CD4-positive, alpha-beta T cell (primary cell): ENCODE measurements at regions not wholly inside any gene's neighbourhood (a gene's known extent, or its start where the extent isn't known, plus 50 kb on each side); places are given as distances from the start of the nearest gene placed in this dataset.

Experiments used
- ATAC-seq: fragments of 200-7000 bp; cut with Tn5 transposase; one replicate; pipeline ENCODE4 v1.10.0; 2022; ENCODE audit warnings: mild to moderate bottlenecking; ENCODE audit not compliant: poor library complexity
- CTCF ChIA-PET: fragments of 350-600 bp; sonication (Branson Sonifier 250); formaldehyde crosslinking; loops from one replicate; lab custom pipeline; 2021; ENCODE audit warnings: antibody characterized with exemption, inconsistent platforms; lab: Charles Lee
- POLR2A ChIA-PET: fragments of 350-600 bp; sonication (Branson Sonifier 250); formaldehyde crosslinking; loops from one replicate; lab custom pipeline; 2021; ENCODE audit warnings: antibody characterized with exemption, inconsistent platforms; lab: Charles Lee
- DNase-seq, 14 experiments: peaks; one replicate each; pipeline ENCODE4 v3.0.0-alpha.2; 2013 to 2020; ENCODE audit warnings: mixed read lengths in 2 of 14
- H3K27ac ChIP-seq, 2 donors: one replicate each; pipeline versions ENCODE4 v1.5.1 to v1.7.0; 2013; ENCODE audit warnings: low read length in 2 of 2, low read depth in 1 of 2, mild to moderate bottlenecking in 1 of 2
- H3K27me3 ChIP-seq, 2 experiments: 1 replicate in 1 of 2; 2 replicates in 1 of 2; pipeline versions ENCODE4 v1.6.1 to v1.7.0; 2013; ENCODE audit warnings: low read length in 2 of 2, control low read depth in 1 of 2, mild to moderate bottlenecking in 1 of 2, moderate library complexity in 1 of 2; ENCODE audit not compliant: insufficient read depth in 2 of 2, control insufficient read depth in 1 of 2
- H3K36me3 ChIP-seq: one replicate; pipeline ENCODE4 v1.6.1; 2013; ENCODE audit warnings: low read length, control low read depth; ENCODE audit not compliant: insufficient read depth
- H3K4me1 ChIP-seq: one replicate; pipeline ENCODE4 v1.6.1; 2013; ENCODE audit warnings: low read length, control low read depth; ENCODE audit not compliant: insufficient read depth
- H3K4me3 ChIP-seq: one replicate; pipeline ENCODE4 v1.5.1; 2013; ENCODE audit warnings: mild to moderate bottlenecking, low read length, moderate library complexity
- H3K9me3 ChIP-seq, 2 experiments: 1 replicate in 1 of 2; 2 replicates in 1 of 2; pipeline versions ENCODE4 v1.6.1 to v1.7.0; 2013; ENCODE audit warnings: low read length in 2 of 2, mild to moderate bottlenecking in 2 of 2, control low read depth in 1 of 2, moderate library complexity in 1 of 2; ENCODE audit not compliant: control insufficient read depth in 1 of 2, insufficient read depth in 1 of 2
- H3K27ac Mint-ChIP-seq: one replicate; pipeline ENCODE4 v1.8.0; 2020; ENCODE audit warnings: mixed read lengths
- H3K27me3 Mint-ChIP-seq: one replicate; pipeline ENCODE4 v1.8.0; 2021; ENCODE audit warnings: mixed read lengths
- H3K36me3 Mint-ChIP-seq: one replicate; pipeline ENCODE4 v1.8.0; 2021; ENCODE audit warnings: low read depth, mixed read lengths
- H3K4me1 Mint-ChIP-seq: one replicate; pipeline ENCODE4 v1.8.0; 2021; ENCODE audit warnings: low read depth, mixed read lengths
- H3K4me3 Mint-ChIP-seq: one replicate; pipeline ENCODE4 v1.8.0; 2020; ENCODE audit warnings: mild to moderate bottlenecking, mixed read lengths
- H3K9me3 Mint-ChIP-seq: one replicate; pipeline ENCODE4 v1.8.0; 2020; ENCODE audit warnings: mixed read lengths
- intact Hi-C, 2 experiments: fragments of 100-400 bp; cut with DNase I in 1 of 2; cut with micrococcal nuclease in 1 of 2; formaldehyde crosslinking; loops; one replicate each; pipeline versions ENCODE4 v1.15.1 to v1.9.0; 2023 to 2025; cut with DNase I, micrococcal nuclease
- TF ChIP-seq, protein P1 (sequence below): fragments of 200-600 bp; IDR thresholded peaks from one replicate; pipeline ENCODE4 v1.8.0; 2022; ENCODE audit warnings: antibody characterized with exemption, mild to moderate bottlenecking

DNA sequence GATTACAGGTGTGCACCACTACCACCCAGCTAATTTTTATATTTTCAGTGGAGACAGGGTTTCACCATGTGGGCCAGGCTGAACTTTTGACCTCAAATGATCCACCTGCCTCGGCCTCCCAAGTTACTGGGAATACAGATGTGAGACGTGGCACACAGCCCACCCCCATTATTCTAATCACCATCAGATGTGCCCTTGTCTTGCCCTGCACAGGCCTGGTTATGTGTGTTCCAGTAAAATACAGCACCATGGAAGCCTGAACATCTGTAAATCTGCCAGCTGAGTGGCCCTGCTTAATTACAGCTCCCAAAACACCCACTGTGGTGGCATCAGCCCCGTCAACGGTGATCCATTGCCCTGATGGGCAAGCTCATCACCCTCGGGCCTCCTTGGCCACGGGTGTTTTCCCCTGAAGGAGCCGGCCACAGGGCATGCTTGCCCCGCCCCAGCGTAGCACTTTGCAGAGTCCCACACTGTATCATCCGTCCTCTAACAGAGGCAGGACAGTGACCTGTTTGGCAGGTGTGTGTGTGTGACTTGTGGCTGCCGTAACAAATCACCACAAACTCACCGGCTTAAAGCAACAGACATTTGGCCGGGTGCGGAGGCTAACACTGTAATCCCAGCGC, 74.5 kb downstream of the RBFOX3 start:
- Mint-ChIP-seq H3K9me3 (no peaks in the 10 kb centered on the region), H3K36me3 (no peaks in the 10 kb centered on the region), H3K27me3 (peaks cover 14% of the 10 kb centered on the region), H3K27ac (no peak overlapping the region), H3K4me1 (no peaks in the 10 kb centered on the region), H3K4me3 (no peak overlapping the region)
- ChIA-PET POLR2A (no interaction called here), CTCF (no interaction called here)
- no peaks in the 10 kb centered on the region for H3K9me3 ChIP-seq
- no peak overlapping the region for H3K4me3 ChIP-seq
- DNase-seq (no peak), ATAC-seq (no peak)
- H3K27me3 ChIP-seq, result peaks cover 0 to 5% of the 10 kb centered on the region in 2 experiments
- H3K36me3 ChIP-seq, result no peaks in the 10 kb centered on the region
- intact Hi-C loops, result no loop called here
- H3K4me1 ChIP-seq, result no peaks in the 10 kb centered on the region
- TF ChIP-seq, protein P1, sequence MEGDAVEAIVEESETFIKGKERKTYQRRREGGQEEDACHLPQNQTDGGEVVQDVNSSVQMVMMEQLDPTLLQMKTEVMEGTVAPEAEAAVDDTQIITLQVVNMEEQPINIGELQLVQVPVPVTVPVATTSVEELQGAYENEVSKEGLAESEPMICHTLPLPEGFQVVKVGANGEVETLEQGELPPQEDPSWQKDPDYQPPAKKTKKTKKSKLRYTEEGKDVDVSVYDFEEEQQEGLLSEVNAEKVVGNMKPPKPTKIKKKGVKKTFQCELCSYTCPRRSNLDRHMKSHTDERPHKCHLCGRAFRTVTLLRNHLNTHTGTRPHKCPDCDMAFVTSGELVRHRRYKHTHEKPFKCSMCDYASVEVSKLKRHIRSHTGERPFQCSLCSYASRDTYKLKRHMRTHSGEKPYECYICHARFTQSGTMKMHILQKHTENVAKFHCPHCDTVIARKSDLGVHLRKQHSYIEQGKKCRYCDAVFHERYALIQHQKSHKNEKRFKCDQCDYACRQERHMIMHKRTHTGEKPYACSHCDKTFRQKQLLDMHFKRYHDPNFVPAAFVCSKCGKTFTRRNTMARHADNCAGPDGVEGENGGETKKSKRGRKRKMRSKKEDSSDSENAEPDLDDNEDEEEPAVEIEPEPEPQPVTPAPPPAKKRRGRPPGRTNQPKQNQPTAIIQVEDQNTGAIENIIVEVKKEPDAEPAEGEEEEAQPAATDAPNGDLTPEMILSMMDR, result no peak
- H3K27ac ChIP-seq, result no peak overlapping the region

DNA sequence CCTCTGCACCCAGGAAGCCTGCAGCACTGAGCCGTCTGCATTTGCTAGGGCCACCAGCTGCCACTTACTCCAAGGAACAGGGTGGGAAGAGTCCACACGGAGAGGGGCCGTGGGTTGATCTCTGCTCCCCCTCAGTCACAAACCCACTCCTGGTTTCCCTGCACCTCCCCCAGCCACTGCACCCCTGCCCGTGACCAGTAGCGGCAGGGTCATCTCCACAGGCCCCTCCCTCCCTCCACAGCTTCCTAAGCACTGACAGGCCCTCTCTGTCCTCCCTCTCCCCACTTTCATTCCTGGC, 75.2 kb downstream of the RBFOX3 start:
- H3K27me3 Mint-ChIP-seq, result peaks cover 14% of the 10 kb centered on the region

DNA sequence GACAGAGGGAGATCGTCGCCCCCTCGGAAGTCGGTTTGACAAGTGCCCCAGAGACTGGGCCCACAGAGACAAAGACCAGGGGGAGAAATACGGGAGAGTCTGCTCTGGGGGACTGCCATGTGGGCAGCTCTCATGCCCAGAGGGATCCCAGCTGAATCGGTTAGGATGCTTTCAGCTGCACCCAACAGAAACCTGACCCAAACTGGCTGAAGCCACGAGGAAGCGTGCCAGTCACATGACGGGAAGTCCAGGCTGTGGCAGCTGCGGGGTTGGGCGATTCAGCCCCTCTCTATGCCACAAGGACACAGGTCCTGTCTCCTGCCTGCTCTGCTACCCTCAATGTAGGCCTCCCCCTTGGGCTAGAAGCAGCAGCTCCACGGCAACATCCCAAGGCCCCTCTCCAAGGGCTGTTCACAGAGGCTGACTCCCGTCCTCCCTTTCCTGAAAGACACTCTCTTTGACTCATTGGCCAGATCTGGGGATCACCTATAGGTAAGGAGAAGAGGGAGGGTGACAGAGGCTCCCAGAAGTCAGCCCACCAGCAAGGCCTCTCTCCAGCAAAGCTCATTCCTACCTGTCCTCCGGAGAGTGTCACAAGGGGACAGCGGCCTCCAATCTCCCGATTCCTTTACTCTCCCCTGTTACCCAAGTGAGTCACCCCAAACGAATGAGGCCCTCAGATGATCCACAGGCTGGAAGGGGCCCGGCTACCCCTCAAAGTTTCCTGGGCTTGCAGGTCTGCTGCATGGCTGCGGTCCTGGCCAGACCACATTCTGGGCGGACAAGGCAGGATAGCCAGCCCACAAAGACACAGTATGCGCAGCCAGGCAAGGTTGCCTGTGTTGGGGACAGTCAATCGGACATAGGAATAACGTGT, 75.8 kb downstream of the RBFOX3 start:
- Mint-ChIP-seq H3K4me1 (no peaks in the 10 kb centered on the region), H3K4me3 (no peak overlapping the region), H3K27ac (no peak overlapping the region), H3K27me3 (peaks cover 18% of the 10 kb centered on the region), H3K9me3 (no peaks in the 10 kb centered on the region), H3K36me3 (no peaks in the 10 kb centered on the region)
- H3K9me3 ChIP-seq, result peaks cover 0 to 7% of the 10 kb centered on the region in 2 experiments
- no peak overlapping the region for H3K4me3 ChIP-seq
- no peaks in the 10 kb centered on the region for H3K36me3 ChIP-seq
- no peak overlapping the region for H3K27ac ChIP-seq
- POLR2A ChIA-PET, result interaction anchor here (0.6 kb wide), 1 partner anchor 582 kb away, joined by 3 read pairs; no protein-coding TSS in a partner anchor
- H3K4me1 ChIP-seq, result no peaks in the 10 kb centered on the region
- intact Hi-C loops, result no loop called here
- DNase-seq (no peak), ATAC-seq (no peak)
- CTCF ChIA-PET, result no interaction called here
- peaks cover 0 to 5% of the 10 kb centered on the region in 2 experiments for H3K27me3 ChIP-seq
- TF ChIP-seq, protein P1, result no peak

More for the DNA sequence above, 75.2 kb downstream of the RBFOX3 start:
- Histone ChIP-seq H3K4me1 (no peaks in the 10 kb centered on the region), H3K9me3 (peaks cover 0 to under 1% of the 10 kb centered on the region in 2 experiments), H3K27me3 (peaks cover 0 to 5% of the 10 kb centered on the region in 2 experiments), H3K27ac (no peak overlapping the region), H3K36me3 (no peaks in the 10 kb centered on the region), H3K4me3 (no peak overlapping the region)
- DNase-seq (no peak), ATAC-seq (no peak)
- ChIA-PET CTCF (no interaction called here), POLR2A (no interaction called here)
- Mint-ChIP-seq H3K4me1 (no peaks in the 10 kb centered on the region), H3K36me3 (no peaks in the 10 kb centered on the region), H3K9me3 (no peaks in the 10 kb centered on the region), H3K27ac (no peak overlapping the region), H3K4me3 (no peak overlapping the region)
- intact Hi-C loops, result no loop called here
- TF ChIP-seq, protein P1, result no peak
